H9 (cell line): ENCODE measurements at regions not wholly inside any gene's neighbourhood (a gene's known extent, or its start where the extent isn't known, plus 50 kb on each side); places are given as distances from the start of the nearest gene placed in this dataset.

ENCODE experiments used
- DNase-seq: peaks from one replicate; pipeline ENCODE4 v3.0.0-alpha.2; 2017
- H2AFZ ChIP-seq: one replicate; pipeline ENCODE4 v1.6.1; 2013; ENCODE audit warnings: mild to moderate bottlenecking, low read length, control low read depth, moderate library complexity
- H2AK5ac ChIP-seq: 2 replicates; pipeline ENCODE4 v1.6.1; 2013; ENCODE audit warnings: low read length, control low read depth, mixed read lengths; ENCODE audit not compliant: insufficient read length
- H2BK120ac ChIP-seq: one replicate; pipeline ENCODE4 v1.6.1; 2013; ENCODE audit warnings: low read depth, mild to moderate bottlenecking, low read length, control low read depth, inconsistent platforms; ENCODE audit not compliant: poor library complexity, severe bottlenecking
- H2BK12ac ChIP-seq: 2 replicates; pipeline ENCODE4 v1.6.1; 2013; ENCODE audit warnings: low read length, control low read depth, mixed read lengths, low read depth; ENCODE audit not compliant: insufficient read length
- H2BK15ac ChIP-seq: 2 replicates; pipeline ENCODE4 v1.6.1; 2013; ENCODE audit warnings: low read depth, low read length, control low read depth
- H2BK20ac ChIP-seq: one replicate; pipeline ENCODE4 v1.6.1; 2013; ENCODE audit warnings: low read depth, mild to moderate bottlenecking, low read length, control low read depth, inconsistent platforms; ENCODE audit not compliant: poor library complexity, severe bottlenecking
- H2BK5ac ChIP-seq: 2 replicates; pipeline ENCODE4 v1.6.1; 2013; ENCODE audit warnings: low read length, control low read depth, mixed read lengths; ENCODE audit not compliant: insufficient read length
- H3K14ac ChIP-seq: 2 replicates; pipeline ENCODE4 v1.6.1; 2013; ENCODE audit warnings: low read length, control low read depth; ENCODE audit not compliant: insufficient read depth
- H3K18ac ChIP-seq: 2 replicates; pipeline ENCODE4 v1.6.1; 2013; ENCODE audit warnings: low read depth, mild to moderate bottlenecking, mixed read lengths, low read length, control low read depth; ENCODE audit not compliant: insufficient read length
- H3K23ac ChIP-seq: 2 replicates; pipeline ENCODE4 v1.6.1; 2013; ENCODE audit warnings: low read length, control low read depth, mixed read lengths, low read depth; ENCODE audit not compliant: insufficient read length
- H3K23me2 ChIP-seq: 2 replicates; pipeline ENCODE4 v1.6.1; 2013; ENCODE audit warnings: low read depth, mild to moderate bottlenecking, mixed read lengths, low read length, control low read depth; ENCODE audit not compliant: insufficient read length, poor library complexity, severe bottlenecking
- H3K27ac ChIP-seq: 2 replicates; pipeline ENCODE4 v1.5.1; 2013; ENCODE audit warnings: low read length, control low read depth, mixed read lengths, low read depth; ENCODE audit not compliant: insufficient read length
- H3K27me3 ChIP-seq: 2 replicates; pipeline ENCODE4 v1.6.1; 2013; ENCODE audit warnings: low read length, control low read depth, inconsistent platforms; ENCODE audit not compliant: insufficient read depth
- H3K4ac ChIP-seq: 2 replicates; pipeline ENCODE4 v1.6.1; 2013; ENCODE audit warnings: low read depth, mild to moderate bottlenecking, control low read depth, inconsistent platforms, low read length, moderate library complexity
- H3K4me1 ChIP-seq: 2 replicates; pipeline ENCODE4 v1.6.1; 2013; ENCODE audit warnings: low read length, control low read depth, inconsistent platforms; ENCODE audit not compliant: insufficient read depth
- H3K4me2 ChIP-seq: 2 replicates; pipeline ENCODE4 v1.6.1; 2013; ENCODE audit warnings: low read length, control low read depth, mixed read lengths; ENCODE audit not compliant: insufficient read length, insufficient read depth
- H3K56ac ChIP-seq: 2 replicates; pipeline ENCODE4 v1.6.1; 2013; ENCODE audit warnings: low read depth, mild to moderate bottlenecking, mixed read lengths, low read length, control low read depth; ENCODE audit not compliant: insufficient read length
- H3K79me1 ChIP-seq: 2 replicates; pipeline ENCODE4 v1.6.1; 2013; ENCODE audit warnings: low read depth, mild to moderate bottlenecking, moderate library complexity, low read length, control low read depth, inconsistent platforms; ENCODE audit not compliant: insufficient read depth, poor library complexity, severe bottlenecking
- H3K79me2 ChIP-seq: 2 replicates; pipeline ENCODE4 v1.6.1; 2013; ENCODE audit warnings: low read length, control low read depth, inconsistent platforms; ENCODE audit not compliant: insufficient read depth
- H3K9ac ChIP-seq: 2 replicates; pipeline ENCODE4 v1.6.1; 2013; ENCODE audit warnings: low read length, control low read depth, mixed read lengths; ENCODE audit not compliant: insufficient read length; ENCODE audit errors: extremely low read depth
- H3K9me3 ChIP-seq: one replicate; pipeline ENCODE4 v1.6.1; 2013; ENCODE audit warnings: low read depth, low read length, inconsistent platforms; ENCODE audit not compliant: control insufficient read depth
- H3T11ph ChIP-seq: one replicate; pipeline ENCODE4 v1.6.1; 2013; ENCODE audit warnings: mild to moderate bottlenecking, low read length, control low read depth, inconsistent platforms
- H4K20me1 ChIP-seq: one replicate; pipeline ENCODE4 v1.6.1; 2013; ENCODE audit not compliant: control insufficient read depth, insufficient read length, insufficient read depth
- H4K5ac ChIP-seq: 2 replicates; pipeline ENCODE4 v1.6.1; 2013; ENCODE audit warnings: low read depth, mild to moderate bottlenecking, mixed read lengths, low read length, control low read depth; ENCODE audit not compliant: insufficient read length
- H4K8ac ChIP-seq: replicated peaks from 2 replicates; pipeline ENCODE4 v1.6.1; 2013; ENCODE audit warnings: low read length, control low read depth, mixed read lengths, low read depth; ENCODE audit not compliant: insufficient read length
- H4K91ac ChIP-seq: 2 replicates; pipeline ENCODE4 v1.6.1; 2013; ENCODE audit warnings: low read depth, mild to moderate bottlenecking, moderate library complexity, mixed read lengths, low read length, control low read depth; ENCODE audit not compliant: insufficient read length
- H3K27ac Mint-ChIP-seq, 3 experiments: 2 replicates in 2 of 3; 3 replicates in 1 of 3; pipeline ENCODE4 v1.8.0; 2020 to 2021; ENCODE audit warnings: mixed read lengths in 3 of 3, mild to moderate bottlenecking in 1 of 3, moderate library complexity in 1 of 3
- H3K27me3 Mint-ChIP-seq: 2 replicates; pipeline ENCODE4 v1.8.0; 2021; ENCODE audit warnings: low read depth, mild to moderate bottlenecking, moderate library complexity, mixed read lengths
- H3K36me3 Mint-ChIP-seq, 3 experiments: 2 replicates in 2 of 3; 3 replicates in 1 of 3; pipeline ENCODE4 v1.8.0; 2020 to 2021; ENCODE audit warnings: low read depth in 3 of 3, mixed read lengths in 3 of 3; ENCODE audit not compliant: insufficient read depth in 1 of 3
- H3K4me1 Mint-ChIP-seq, 2 experiments: 2 replicates each; pipeline ENCODE4 v1.8.0; 2020; ENCODE audit warnings: mixed read lengths in 2 of 2
- H3K4me3 Mint-ChIP-seq, 2 experiments: 2 replicates in 1 of 2; 3 replicates in 1 of 2; pipeline ENCODE4 v1.8.0; 2020 to 2021; ENCODE audit warnings: mild to moderate bottlenecking in 2 of 2, mixed read lengths in 2 of 2, moderate library complexity in 1 of 2
- H3K9me3 Mint-ChIP-seq, 2 experiments: 2 replicates in 1 of 2; 3 replicates in 1 of 2; pipeline ENCODE4 v1.8.0; 2020; ENCODE audit warnings: mild to moderate bottlenecking in 2 of 2, mixed read lengths in 2 of 2, moderate library complexity in 1 of 2
- CTCF ChIP-seq: fragments of 200-600 bp; sonication (generic); conservative IDR thresholded peaks from 3 replicates; pipeline ENCODE4 v1.8.0; 2021; ENCODE audit warnings: antibody characterized with exemption, mild to moderate bottlenecking
- WGBS: extraction: QIAGEN DNeasy Blood & Tissue Kit; methylation state at CpG from one replicate; pipeline ENCODE4 v1.1.7; 2013; ENCODE audit warnings: missing lambda C conversion rate, low lambda C conversion rate, mixed read lengths; ENCODE audit not compliant: insufficient read length; ENCODE audit errors: extremely low coverage; 5-methylcytosine and 5-hydroxymethylcytosine counted together

- no peak overlapping the region for H2BK5ac ChIP-seq
- DNase-seq = no peak
- H3K4ac ChIP-seq = no peak overlapping the region
- H3K14ac ChIP-seq = no peak overlapping the region
- H2BK15ac ChIP-seq = no peak overlapping the region
- WGBS = no CpG with 5 or more reads among the region's 5 CpGs
- no peak overlapping the region for H3K27ac ChIP-seq
- H3K56ac ChIP-seq = no peak overlapping the region
- Mint-ChIP-seq H3K9me3 (no peaks in the 10 kb centered on the region), H3K27ac (no peak overlapping the region), H3K27me3 (peaks cover 3% of the 10 kb centered on the region; the same call in 1 of the 2 replicates), H3K4me1 (no peaks in the 10 kb centered on the region), H3K36me3 (no peaks in the 10 kb centered on the region), H3K4me3 (no peak overlapping the region)
- H2BK20ac ChIP-seq = no peak overlapping the region
- H2BK12ac ChIP-seq = no peak overlapping the region
- H2AFZ ChIP-seq = no peak overlapping the region
- no peak overlapping the region for H3K9ac ChIP-seq
- H3K79me1 ChIP-seq = no peaks in the 10 kb centered on the region
- no peak overlapping the region for H2BK120ac ChIP-seq
- H2AK5ac ChIP-seq = no peak overlapping the region
- H3K23me2 ChIP-seq = no peaks in the 10 kb centered on the region
- H4K20me1 ChIP-seq = no peaks in the 10 kb centered on the region
- no peak for TF ChIP-seq CTCF
- H3T11ph ChIP-seq = no peak overlapping the region
- no peak overlapping the region for H3K4me2 ChIP-seq
- no peaks in the 10 kb centered on the region for H3K4me1 ChIP-seq
- no peak overlapping the region for H3K23ac ChIP-seq
- H3K27me3 ChIP-seq = no peaks in the 10 kb centered on the region
- H3K79me2 ChIP-seq = no peaks in the 10 kb centered on the region
- H4K5ac ChIP-seq = no peak overlapping the region
- H4K91ac ChIP-seq = no peak overlapping the region
- no peaks in the 10 kb centered on the region for H3K9me3 ChIP-seq
- no peak overlapping the region for H4K8ac ChIP-seq
- no peak overlapping the region for H3K18ac ChIP-seq
These were observed 210.9 kb upstream of the ZFP64 start for GRCh38 chr20:52402514-52402913.
